GM12874 (cell line): ENCODE measurements at regions not wholly inside any gene's neighbourhood (a gene's known extent, or its start where the extent isn't known, plus 50 kb on each side); places are given as distances from the start of the nearest gene placed in this dataset.

ENCODE experiments used
- TF ChIP-seq, protein P1 (sequence below): IDR thresholded peaks from 2 replicates; pipeline ENCODE4 v1.5.1; 2011; ENCODE audit warnings: low read depth, mild to moderate bottlenecking, control low read depth, low read length, moderate library complexity; ENCODE audit not compliant: insufficient read depth

DNA sequence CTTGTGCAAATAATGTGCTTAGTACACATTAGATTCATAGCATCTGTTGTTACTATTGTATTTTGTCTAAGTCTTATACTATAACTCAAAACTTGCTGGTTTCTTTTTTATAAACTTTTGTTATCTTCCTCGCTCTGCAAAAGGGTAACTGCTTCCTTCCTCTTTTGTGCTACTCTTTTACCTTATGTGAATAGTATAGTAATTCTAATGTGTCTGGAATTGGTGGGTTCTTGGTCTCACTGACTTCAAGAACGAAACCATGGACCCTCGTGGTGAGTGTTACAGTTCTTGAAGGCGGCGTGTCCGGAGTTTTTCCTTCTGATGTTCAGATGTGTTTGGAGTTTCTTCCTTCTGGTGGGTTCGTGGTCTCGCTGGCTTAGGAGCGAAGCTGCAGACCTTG is 563.1 kb upstream of the LUZP2 start:
- TF ChIP-seq, protein P1, sequence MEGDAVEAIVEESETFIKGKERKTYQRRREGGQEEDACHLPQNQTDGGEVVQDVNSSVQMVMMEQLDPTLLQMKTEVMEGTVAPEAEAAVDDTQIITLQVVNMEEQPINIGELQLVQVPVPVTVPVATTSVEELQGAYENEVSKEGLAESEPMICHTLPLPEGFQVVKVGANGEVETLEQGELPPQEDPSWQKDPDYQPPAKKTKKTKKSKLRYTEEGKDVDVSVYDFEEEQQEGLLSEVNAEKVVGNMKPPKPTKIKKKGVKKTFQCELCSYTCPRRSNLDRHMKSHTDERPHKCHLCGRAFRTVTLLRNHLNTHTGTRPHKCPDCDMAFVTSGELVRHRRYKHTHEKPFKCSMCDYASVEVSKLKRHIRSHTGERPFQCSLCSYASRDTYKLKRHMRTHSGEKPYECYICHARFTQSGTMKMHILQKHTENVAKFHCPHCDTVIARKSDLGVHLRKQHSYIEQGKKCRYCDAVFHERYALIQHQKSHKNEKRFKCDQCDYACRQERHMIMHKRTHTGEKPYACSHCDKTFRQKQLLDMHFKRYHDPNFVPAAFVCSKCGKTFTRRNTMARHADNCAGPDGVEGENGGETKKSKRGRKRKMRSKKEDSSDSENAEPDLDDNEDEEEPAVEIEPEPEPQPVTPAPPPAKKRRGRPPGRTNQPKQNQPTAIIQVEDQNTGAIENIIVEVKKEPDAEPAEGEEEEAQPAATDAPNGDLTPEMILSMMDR = no peak

DNA sequence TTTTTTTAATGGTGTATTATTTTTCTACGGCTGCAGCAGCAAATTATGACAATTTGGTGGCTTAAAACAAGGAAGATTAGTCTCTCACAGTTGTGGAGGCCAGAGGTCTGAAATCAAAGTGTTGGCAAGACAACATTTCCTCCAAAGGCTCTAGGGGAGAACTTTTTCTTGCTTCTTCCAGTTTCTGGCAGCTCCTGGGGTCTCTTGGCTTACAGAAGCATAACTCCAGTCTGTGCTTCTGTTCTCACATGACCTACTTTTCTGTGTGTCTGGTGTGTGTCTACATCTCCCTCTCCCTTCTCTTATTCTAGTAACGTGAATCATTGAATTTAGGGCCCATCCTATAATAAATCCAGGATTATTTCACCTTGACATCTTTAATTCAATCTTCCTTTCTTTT is 551.9 kb upstream of the LUZP2 start:
- TF ChIP-seq, protein P1 = no peak

DNA sequence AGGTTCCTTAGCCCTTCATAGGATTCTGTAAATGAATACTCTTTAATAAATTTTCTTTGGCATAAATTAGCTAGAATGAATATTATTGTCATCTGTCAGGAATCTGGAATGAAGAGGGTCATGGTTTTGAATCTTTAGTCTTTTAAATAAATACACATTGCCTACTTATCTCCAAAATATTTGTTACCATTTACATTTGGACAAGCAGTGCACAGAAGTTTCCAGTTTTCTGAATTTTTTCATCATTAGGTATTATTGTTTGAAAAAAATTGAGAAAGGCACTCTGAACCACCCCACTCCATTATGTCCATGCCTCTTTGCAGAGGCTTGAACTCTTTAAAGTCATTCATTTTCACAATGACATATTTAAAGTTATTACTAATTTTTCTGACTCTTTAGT is 549.0 kb upstream of the LUZP2 start:
- TF ChIP-seq, protein P1 = no peak

DNA sequence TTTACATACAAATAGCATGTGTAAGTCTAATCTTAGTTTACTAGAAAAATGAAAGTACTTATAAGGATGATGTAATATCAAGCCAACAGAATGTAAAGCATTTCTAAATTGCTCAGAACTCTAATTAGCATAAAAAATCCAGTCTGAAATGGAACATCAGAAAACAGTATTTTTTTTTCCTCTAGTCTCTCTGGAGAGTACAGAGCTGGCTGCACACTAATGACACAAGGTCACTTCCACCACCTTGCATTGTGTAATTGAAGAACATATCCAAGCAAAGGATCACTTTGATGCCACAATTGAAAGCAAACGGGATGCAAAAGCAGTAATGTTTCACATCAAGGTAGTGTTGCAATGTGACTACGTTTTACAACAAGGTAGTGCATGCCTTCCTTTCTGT is 548.0 kb upstream of the LUZP2 start:
- TF ChIP-seq, protein P1 = no peak

DNA sequence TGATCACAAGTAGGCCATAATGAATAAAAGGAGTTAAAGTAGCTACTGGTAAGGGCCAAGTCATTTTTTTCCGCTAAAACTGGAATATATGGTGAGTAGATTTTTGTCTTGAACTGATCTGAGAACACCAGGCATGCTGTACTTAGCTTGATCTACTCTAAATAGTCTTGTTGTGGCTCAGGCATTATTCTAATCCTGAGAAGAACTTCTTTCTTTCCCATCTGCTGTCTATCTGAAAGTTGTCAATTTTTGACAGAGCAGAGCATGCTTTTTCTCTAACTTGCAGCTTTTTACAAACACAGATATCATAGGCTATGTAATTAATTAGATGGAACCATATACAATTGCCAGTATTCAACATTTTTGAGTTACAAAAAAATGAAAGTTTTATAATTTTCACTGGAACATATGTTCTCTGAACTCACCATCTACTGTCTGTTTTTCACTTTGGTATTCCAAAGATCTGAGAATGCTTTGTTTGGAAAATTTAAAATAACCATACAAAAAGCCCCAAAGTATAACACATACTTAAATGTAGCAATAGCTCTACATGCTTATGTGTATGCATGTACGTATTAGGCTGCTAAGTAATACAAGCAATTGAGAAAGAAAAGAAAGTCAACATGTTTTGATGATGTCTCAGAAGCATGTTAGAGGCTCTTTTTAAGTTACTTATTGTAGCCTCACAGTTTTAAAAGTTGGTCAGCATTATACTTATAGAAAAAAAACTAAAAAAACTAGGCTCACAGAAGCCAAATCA is 542.7 kb upstream of the LUZP2 start:
- TF ChIP-seq, protein P1 = no peak

DNA sequence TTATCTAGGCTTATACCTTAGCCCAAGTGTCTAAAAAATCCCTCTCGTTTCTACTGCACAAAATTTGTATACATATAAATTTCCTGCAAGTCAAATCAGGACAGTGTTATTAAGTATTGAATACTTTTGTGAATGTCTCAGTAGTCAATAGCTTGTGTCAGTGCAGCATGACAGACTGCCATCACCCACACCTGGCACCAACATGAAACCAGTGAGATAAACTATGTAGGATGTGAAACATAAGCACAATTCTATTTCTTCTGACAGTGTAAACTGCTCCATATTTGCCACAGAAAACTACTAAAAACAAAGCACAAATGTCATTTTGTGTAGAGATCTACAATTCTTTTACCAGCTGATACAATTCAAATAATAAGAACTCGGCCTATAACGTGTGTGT is 542.1 kb upstream of the LUZP2 start:
- TF ChIP-seq, protein P1 = no peak

DNA sequence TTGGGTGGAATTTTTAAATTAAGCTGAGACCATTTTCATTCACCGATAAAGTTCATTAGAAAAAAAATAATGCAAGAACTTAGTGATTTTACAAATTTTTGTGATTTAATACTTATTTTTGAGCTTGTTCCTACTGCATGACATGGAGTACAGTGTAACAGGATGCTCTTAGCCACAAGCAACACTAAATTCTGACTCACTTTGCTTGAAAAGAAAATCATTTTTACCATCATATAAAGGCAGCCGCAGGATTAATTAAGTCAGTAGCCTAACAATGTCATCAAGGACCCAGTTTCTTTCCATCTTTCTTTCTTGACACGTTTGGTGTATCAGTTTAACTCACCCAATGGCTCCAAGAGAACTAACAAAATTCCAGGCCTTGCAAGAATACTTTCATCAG is 540.3 kb upstream of the LUZP2 start:
- TF ChIP-seq, protein P1 = no peak
